NCI-H1930 (cell line): ENCODE measurements at regions not wholly inside any gene's neighbourhood (a gene's known extent, or its start where the extent isn't known, plus 50 kb on each side); places are given as distances from the start of the nearest gene placed in this dataset.
"Not testable (repeated sequence)": the region's sequence is repeated elsewhere in the genome, so short reads cannot be mapped to it uniquely, and the experiment has no call there.

ENCODE experiments used
- DNase-seq, 2 experiments: peaks; one replicate each; lab custom pipeline; 2025; lab: John Stamatoyannopoulos, UW

DNA sequence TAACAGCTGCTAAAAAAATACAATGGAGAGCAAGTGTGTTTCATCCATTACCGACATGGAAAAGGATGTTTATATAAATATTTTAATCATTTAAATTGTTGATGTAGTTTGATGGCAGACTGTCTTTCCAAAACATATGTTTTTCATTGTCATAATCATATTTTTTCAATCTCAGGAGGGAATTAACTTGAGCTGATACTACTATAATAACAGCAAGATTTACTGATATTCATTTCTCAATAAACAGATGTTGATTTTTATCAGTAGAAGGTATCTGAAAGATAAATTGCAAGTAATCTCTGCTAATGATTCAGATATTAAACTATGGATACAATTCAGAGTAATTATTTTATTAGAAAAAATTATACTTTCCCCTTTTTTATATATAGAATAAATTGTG lies 274.9 kb upstream of the TMEFF2 start:
- no peak for DNase-seq

DNA sequence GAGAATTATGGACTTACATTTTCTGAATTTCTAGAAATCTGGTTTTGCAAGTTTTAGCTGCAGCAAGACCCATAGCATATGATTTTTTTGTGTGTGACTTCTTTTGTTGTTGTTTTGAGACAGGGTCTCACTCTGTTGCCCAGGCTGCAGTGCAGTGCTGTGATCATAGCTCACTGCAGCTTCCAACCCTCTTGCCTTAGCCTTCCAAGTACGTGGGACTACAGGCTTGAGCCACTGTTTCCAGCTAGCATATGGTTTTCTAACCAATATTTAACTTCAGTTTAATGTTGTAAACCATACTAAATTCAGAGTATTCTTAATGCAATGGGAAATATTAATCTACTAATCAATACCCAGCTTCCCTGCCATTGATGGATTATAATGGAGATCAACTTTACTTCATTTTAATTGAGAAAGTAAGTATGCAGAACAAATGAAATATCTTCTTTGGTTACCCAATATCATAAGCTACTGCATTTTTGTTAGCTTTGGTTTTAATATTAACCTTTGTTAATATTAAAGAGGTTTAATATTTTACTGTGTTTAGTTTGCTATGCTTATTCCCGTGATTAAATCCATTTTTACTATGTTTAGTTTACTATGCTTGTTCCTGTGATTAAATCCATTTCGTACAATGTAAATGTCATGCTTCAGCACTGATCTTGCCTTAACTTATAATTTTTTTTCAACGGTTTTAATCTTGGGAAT lies 273.4 kb upstream of the TMEFF2 start:
- DNase-seq = no peak

DNA sequence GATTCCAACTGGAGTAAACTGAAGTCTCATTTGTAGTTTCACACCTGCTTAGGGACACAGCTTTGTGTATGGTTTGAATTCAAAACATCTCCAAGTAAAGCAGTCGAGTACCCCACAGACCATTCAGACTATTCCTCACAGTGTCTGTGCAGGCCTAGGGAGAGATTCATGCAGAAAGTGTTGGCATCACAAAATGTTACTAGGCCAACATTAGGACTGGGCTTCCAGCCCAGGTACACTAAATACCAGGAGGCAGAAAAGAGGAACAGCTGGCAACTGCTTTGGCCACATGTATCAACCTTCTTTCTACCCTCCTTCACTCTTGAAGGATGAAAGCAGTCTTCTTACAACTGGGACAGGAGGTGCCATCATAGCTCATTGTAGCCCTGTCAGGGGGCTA lies 270.4 kb upstream of the TMEFF2 start:
- DNase-seq = no peak

DNA sequence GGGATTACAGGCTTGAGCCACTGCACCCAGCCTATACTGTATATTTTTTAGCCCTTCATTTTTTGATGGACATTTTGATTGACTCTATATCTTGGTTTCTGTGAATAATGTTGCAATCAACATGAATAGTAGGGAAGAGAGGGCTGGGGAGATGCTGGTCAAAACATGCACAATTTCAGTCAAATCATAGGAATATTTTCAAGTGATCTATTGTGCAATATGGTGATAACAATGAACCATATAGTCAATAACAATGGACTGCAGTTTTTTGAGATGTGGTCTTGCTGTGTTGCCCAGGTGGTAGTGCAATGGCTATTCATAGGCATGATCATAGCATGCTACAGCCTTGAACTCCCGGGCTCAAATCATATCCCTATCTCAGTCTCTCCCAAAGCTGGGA lies 264.7 kb upstream of the TMEFF2 start:
- no peak for DNase-seq

DNA sequence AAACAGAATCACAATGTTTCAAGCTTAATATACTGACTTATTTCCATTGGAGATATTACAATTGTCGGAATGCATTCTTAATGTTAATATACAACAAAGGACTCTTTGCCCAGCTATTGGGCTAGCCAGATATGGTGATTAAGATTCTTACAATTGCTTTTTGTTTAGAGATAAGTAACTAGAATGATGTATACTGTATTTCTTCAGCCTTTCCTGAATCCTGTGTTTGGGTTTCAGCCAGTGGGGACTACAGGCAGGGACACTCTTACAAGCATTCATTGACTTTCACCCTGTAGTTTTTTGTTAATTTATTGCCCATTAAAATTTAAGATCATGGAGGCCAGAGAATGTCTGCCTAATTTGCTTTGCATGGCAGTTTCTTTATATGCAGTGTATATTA lies 254.1 kb upstream of the TMEFF2 start:
- no peak for DNase-seq

DNA sequence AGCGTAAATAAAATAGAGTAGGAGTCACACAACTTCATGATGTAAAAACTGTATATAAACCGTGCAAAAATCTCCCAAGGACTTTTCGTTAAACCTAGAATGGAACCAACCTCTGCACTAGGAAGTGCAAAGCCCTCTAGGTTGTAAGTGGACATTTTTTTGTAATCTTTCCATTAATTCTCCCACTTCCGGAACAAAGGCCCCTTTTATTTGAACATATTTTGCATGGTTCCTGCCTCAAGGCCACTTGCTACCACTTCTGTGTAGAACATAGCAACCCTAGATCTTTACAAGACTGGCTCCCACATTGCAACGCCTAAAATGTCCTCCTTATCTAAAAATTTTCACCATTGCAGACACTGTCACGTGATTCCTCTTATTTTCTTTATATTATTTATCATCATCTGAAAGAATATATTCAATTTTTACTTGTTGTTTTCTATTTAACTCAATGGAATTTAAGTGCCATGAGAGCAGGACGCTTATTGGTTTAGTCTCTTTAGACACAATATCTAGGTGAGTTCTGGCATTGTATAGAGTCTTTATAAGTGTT lies 249.6 kb upstream of the TMEFF2 start:
- DNase-seq = no peak

DNA sequence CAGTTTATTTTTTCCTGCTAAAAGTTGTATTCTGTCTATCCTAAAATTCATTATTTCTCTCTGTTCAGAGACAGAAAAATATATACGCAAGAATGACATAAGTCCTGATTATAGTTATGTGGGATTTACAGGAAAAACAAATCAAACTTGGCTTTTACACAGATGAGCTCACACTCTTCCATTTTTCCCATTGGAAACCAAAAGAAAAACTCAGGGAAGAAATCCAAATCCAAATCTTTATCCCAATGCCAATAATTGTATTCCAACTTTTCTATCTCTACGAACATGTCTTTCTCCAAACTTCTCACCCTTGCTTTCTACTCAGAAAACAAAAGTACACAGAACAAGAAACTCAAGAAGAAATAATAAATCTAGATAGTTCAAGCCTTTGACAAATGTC lies 249.1 kb upstream of the TMEFF2 start:
- no peak for DNase-seq

DNA sequence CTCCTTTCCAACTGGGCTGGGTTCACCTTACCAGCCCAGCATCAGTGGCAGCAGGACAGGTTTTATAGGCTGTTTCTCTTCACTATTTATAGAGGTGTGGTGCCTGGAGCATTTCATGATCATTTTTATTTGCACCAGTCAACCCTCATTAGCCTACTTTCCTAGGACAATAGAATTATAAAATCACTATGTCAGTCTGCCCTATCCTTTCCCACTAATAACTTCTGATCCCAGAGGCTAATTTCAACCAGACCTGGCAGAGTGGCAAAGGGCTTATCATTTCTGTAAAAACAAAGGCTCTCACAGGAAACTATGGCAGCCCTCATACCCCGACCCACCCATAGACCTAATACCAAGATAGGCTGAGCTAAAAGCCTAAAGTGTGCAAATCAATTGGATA lies 243.5 kb upstream of the TMEFF2 start:
- no peak for DNase-seq

DNA sequence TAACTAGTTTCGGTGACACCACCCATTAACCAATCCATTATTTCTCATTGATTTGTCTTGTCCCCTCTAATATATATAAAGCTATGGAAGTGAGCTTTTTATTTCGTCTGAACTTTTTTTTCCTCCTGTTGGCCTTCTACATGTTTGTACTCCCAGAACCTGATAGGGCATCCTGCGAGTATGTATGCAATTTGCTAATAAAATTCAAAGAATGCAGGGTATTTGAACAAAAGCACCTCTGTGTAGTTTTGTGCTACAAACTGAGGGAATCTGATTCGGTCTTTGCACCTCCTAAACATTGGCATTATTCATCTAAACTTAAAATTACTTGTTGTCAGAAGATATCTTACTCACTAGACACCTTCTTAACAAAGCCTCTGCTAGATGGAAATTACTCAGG lies 242.9 kb upstream of the TMEFF2 start:
- no peak for DNase-seq

DNA sequence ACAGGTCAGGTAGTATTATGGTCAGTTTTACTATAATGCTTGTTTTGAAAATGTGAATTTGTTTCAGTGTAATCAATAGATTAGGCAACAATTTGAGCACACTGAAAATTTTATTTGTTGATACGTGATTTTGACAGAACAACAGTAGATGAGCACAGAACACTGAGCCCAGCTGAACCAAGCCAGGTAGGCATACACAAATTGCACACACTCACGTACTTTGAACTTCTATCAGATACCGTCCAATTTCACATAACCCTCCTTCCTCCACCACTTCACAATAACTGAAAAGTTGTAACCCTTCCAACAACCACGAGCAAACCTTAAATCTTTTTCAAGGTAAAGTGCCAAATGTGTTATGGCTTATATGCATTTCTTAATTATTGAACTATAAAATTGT lies 229.5 kb upstream of the TMEFF2 start:
- DNase-seq = no peak

DNA sequence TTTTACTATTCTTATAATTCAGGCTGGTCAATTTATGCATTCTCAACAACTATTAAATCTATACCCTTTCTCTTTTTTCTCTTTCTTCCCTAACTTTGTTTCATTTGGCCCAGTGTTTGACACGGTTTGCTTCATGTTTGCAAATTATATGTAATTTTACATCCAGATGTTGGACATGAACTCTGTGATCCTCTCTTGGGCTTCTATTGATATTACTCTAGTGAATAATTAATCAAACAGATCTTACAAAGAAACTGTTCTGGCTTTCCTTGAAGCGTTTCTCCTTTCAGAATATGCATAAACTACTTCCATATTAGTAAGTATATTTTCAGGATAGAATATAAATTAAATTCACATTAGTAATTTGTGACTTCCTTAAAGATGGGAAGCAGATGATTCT lies 225.1 kb upstream of the TMEFF2 start:
- DNase-seq = no peak

DNA sequence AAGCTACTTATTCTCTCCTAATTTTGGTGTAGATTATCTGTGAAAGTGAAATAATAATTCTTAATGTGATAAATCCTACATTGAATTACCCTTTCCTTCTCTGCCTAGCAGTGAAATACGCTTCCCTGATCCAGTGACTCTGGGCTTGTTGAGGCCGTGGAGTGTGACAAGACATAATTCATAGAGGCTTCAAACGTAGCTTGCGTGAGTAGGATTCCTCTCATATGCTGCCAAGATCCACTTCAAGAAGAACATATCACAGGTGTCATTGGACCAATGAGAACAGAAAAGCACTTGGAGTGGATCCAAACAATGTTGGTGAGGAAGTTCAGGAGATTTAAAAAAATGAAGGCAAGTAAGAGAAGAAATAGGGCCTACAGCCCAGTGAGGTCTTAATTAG lies 221.3 kb upstream of the TMEFF2 start:
- DNase-seq = no peak

DNA sequence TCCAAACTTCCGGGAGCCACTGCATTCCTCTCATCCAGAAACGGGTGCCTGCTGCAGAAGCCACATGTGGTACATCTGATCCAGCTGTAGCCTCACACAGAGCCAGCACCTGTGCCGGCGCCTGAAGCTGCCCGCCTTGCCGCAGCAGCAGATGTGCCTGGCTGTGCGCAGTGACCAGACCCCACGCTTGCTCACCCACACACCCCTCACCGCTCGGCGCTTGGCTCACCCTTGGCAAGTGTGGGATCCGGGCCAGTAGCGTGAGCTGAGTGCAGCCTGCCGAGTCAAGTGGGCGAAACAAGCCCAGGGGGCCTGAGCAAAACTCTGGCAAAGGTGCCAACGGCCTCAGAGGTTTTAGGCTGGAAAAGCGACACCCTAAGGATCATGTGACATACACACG lies 220.1 kb upstream of the TMEFF2 start:
- DNase-seq = no peak

DNA sequence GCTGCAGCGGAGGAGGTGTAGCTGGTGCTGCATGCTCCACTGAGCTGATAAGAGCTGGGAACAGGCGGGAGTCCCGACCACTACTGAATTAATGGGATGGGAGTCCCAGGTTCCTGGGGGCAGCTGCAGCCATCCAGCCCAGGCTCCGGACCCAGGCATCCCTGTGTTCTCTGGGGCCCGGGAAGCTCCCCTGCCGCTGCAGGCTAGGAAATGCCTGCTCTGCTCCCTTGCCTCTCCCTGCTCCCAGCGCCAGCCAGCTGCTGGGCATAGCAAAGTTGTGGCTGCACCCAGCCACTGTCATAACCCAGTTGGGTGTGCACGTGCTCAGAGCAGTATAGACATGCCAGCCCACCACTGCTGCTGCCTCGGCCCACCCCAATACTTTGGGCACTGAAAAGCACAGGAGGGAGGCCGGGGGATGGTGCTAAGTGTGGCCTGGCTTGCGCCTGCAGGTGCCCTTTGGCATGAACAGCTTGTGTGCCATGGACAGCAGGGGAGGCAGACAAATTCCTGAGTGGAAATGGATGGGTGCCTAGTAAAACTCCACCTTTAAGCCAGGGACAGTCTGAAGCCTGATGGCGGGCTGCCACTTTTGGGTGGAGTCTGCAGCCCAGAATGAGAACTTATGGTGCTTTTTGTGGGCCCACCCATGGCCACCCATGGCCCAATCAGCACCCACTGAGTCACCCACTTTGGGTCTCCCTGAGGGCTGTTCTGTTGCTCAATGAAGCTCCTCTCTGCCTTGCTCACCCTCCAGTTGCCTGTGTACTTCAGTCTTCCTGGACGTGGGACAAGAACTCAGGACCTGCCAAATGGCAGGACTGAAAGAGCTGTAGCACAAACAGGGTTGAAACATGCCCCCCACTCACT lies 219.3 kb upstream of the TMEFF2 start:
- no peak for DNase-seq

DNA sequence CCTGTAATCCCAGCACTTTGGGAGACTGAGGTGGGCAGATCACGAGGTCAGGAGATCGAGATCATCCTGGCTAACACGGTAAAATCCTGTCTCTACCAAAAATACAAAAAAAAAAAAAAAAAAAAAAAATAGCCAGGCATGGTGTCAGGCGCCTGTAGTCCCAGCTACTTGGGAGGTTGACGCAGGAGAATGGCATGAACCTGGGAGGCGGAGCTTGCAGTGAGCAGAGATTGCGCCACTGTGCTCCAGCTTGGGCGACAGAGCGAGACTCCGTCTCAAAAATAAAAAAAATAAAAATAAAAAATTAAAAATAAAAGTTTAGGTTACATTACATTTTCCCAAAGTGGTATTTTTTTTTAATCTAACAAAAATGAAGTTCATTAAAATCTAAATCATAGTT lies 218.1 kb upstream of the TMEFF2 start:
- not testable (repeated sequence) for DNase-seq

DNA sequence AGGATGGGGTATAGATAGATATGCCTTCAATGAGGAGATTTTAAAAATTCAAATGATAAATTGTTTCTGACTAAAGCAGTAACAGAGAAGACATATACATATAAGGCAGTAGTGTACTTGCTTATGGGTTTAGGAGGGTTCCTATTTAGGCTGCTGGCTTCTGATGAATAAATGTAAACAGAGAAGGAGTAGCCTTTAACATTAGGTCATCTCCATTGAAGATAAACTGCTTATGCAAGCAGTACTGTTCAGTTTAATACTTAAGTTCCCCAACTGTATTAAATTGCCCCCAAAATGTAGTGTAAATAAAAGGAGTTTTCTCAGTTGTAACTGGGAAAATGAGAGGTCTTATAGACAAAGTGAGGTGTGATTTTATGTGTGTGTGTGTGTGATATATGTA lies 217.7 kb upstream of the TMEFF2 start:
- DNase-seq = no peak

DNA sequence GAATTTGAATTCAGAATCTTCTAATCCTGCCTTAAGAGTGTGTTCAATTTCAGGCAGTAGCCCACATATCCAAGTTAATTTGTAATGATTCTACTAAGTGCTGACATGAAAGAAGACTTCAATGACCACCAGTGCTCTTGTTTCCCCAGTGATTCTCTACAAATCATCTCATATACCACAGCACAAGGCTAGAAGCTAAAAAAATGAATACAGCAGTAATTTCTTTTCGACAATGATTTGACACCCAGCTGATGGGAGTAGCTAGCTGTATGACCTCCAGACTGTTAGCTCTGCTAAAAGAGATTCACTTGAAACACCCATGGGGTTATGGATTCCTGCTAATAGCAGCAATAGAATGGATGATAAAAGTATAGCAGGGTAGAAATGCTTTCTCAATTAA lies 217.0 kb upstream of the TMEFF2 start:
- no peak for DNase-seq

DNA sequence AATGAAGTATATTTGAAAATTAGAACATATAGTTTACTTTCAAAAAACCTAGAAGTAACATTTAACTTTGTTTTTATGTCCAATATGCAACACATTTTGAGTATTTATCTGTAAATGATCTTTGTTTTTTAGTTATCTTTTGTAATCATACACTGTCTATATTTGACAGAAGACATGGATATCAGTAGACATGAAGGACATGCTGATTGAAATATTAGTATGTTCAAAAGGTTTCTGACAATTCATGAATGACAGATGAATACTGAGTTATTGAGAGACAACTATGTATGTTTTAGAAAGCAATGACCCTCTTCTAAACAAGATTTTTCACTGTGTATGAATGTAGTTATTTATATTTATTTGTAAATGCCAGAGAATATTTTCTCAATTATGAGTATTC lies 215.6 kb upstream of the TMEFF2 start:
- no peak for DNase-seq

DNA sequence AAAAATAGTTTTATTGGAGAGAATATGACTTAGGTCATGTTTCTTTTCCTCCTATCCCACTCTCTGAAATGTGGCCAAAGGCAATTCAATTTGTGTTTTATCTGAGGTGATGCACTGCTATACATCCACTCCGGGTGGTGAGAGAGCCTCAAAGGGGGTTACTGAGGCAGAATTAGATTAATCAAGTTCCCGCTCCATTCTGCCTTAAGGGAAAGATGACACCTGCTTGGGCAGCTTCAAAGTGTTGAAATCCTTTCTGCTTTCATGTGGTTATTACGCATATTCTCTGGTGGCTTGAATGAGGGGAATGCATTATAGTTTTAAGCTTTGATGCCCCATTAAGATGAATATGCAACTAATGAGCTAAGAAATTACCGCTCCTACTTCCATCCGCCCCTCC lies 213.0 kb upstream of the TMEFF2 start:
- DNase-seq = no peak

DNA sequence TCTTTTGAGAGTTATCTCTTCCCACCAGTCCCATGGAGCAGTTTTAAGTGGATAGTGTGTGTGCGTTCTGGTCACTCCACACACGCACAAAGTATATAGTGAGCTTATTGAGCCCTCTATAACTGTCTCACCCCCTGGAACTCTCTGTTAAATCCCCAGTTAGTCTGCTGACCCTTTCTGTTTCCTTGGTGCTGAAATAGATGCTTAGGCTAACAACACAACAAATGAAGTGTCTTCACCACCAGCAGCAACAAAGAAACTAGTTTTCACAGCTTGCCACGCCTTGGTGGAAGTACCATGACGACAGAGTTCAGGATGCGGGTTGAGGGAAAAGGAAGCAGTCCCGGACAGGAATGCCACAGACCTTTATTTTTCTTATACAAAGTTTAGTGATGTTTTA lies 203.5 kb upstream of the TMEFF2 start:
- no peak for DNase-seq

DNA sequence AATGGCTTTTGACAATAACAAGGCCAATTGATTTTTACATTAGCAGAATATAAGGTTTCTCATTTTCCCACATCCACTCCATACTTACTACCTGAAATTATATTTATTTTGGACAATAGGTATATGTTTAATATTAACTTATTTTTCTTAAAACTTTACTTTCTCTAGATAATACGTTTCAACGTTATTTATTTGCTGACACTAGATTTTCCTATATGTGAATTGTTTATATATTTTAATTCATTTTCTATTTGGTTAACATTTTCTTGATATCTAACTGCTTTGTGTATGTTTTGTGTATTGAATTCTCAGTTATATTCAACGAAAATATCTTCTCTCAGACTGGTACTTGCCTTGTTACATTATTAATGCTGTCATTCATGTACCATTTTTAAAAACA lies 199.9 kb upstream of the TMEFF2 start:
- no peak for DNase-seq

DNA sequence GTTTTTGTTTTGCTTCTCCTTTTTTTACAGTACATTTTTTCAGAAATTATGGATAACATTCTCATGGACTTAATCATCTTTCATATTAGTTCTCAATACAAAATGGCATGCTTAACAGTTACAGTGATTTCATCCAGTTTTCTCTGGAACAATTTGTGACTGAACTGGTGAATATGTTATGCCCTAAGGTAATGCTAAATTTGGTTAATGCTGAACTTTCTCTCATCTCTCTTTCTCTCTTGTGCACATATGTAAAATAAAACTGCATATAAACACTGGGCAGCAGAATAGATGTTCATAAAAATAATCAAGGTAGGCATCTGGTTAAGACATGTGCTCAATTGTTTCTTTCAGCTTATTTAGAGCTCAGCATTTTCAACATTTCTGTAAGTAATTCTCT lies 196.3 kb upstream of the TMEFF2 start:
- no peak for DNase-seq

DNA sequence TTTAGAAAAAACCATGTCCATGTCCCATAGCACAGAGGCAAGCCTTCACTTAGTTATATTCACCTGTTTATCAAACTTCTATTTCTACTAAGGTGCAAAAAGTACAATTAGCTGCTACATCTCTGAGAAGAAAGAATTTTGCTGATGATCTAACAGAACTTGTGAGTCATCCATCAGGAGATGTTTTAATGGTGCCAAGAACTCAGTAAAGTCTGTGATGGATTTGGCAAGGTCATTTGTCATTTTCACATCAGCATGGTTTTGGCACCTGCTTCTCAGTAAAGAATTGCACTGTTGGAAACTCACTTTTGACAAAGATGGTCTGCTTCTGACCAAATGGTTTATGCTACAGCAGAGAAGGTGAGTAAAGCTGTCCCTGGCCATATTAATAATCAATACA lies 195.7 kb upstream of the TMEFF2 start:
- DNase-seq = no peak
